Astrocyte (in vitro differentiated cells and primary cell): ENCODE measurements at regions not wholly inside any gene's neighbourhood (a gene's known extent, or its start where the extent isn't known, plus 50 kb on each side); places are given as distances from the start of the nearest gene placed in this dataset.

Source experiments
- CTCF ChIP-seq: IDR thresholded peaks from 2 replicates; pipeline ENCODE4 v1.5.1; 2011; ENCODE audit warnings: low read depth, mild to moderate bottlenecking, inconsistent platforms, low read length, moderate library complexity; ENCODE audit not compliant: insufficient read depth
- EZH2 ChIP-seq: IDR thresholded peaks from 2 replicates; pipeline ENCODE4 v1.6.1; 2012; ENCODE audit warnings: mild to moderate bottlenecking, low read length, inconsistent platforms; ENCODE audit not compliant: insufficient read depth

GRCh38 chr3:106809623-106810299 lies 567.5 kb upstream of the CCDC54 start:
- TF ChIP-seq EZH2 (no peak), CTCF (no peak)
